Keratinocyte (primary cell): ENCODE measurements at regions not wholly inside any gene's neighbourhood (a gene's known extent, or its start where the extent isn't known, plus 50 kb on each side); places are given as distances from the start of the nearest gene placed in this dataset.
A peak's percentile ranks its signal among the peaks of the same experiment; 100 is the strongest.

Source experiments
- DNase-seq: peaks from one replicate; pipeline ENCODE4 v3.0.0-alpha.2; 2011; ENCODE audit warnings: low read depth, missing footprints, low spot score
- FAIRE-seq: peaks from 2 replicates; lab custom pipeline; 2011; peaks lifted over from hg19 to GRCh38; lab: Jason Lieb, UNC
- H2AFZ ChIP-seq: 2 replicates; pipeline ENCODE4 v1.6.0; 2012; ENCODE audit warnings: low read length, control low read depth, inconsistent platforms; ENCODE audit not compliant: control insufficient read depth
- H3K27ac ChIP-seq: 2 replicates; pipeline ENCODE4 v1.5.1; 2011; ENCODE audit warnings: low read length; ENCODE audit not compliant: control insufficient read depth, insufficient read depth
- H3K27me3 ChIP-seq: 3 replicates; pipeline ENCODE4 v1.6.0; 2011; ENCODE audit warnings: low read length; ENCODE audit not compliant: control insufficient read depth, insufficient read depth; ENCODE audit errors: extremely low read depth
- H3K36me3 ChIP-seq, 2 experiments: 2 replicates in 1 of 2; 3 replicates in 1 of 2; pipeline ENCODE4 v1.5.1; 2011; ENCODE audit warnings: low read length in 2 of 2, mild to moderate bottlenecking in 1 of 2; ENCODE audit not compliant: control insufficient read depth in 2 of 2, insufficient read depth in 2 of 2; ENCODE audit errors: extremely low read depth in 1 of 2
- H3K4me1 ChIP-seq: 3 replicates; pipeline ENCODE4 v1.5.1; 2011; ENCODE audit warnings: low read length; ENCODE audit not compliant: control insufficient read depth, insufficient read depth; ENCODE audit errors: extremely low read depth
- H3K4me2 ChIP-seq: 3 replicates; pipeline ENCODE4 v1.6.0; 2011; ENCODE audit warnings: low read depth, low read length; ENCODE audit not compliant: control insufficient read depth, insufficient read depth; ENCODE audit errors: extremely low read depth
- H3K4me3 ChIP-seq, 3 experiments: fragments of 200-600 bp in 1 of 3; sonication (generic) in 1 of 3; 2 replicates in 2 of 3; 3 replicates in 1 of 3; pipeline ENCODE4 v1.5.1; 2011 to 2016; ENCODE audit warnings: low read length in 3 of 3, mild to moderate bottlenecking in 3 of 3, control low read depth in 2 of 3, inconsistent platforms in 1 of 3, low read depth in 1 of 3, mixed read lengths in 1 of 3, mixed run types in 1 of 3, moderate library complexity in 1 of 3; ENCODE audit not compliant: control insufficient read depth in 2 of 3, insufficient read depth in 2 of 3; ENCODE audit errors: extremely low read depth in 1 of 3
- H3K79me2 ChIP-seq: 2 replicates; pipeline ENCODE4 v1.6.0; 2012; ENCODE audit warnings: low read length; ENCODE audit not compliant: control insufficient read depth, insufficient read depth
- H3K9ac ChIP-seq: 3 replicates; pipeline ENCODE4 v1.6.0; 2011; ENCODE audit warnings: low read length; ENCODE audit not compliant: control insufficient read depth, insufficient read depth; ENCODE audit errors: extremely low read depth
- H3K9me1 ChIP-seq: 3 replicates; pipeline ENCODE4 v1.6.0; 2011; ENCODE audit warnings: low read length; ENCODE audit not compliant: control insufficient read depth, insufficient read depth; ENCODE audit errors: extremely low read depth
- H3K9me3 ChIP-seq: 2 replicates; pipeline ENCODE4 v1.5.1; 2012; ENCODE audit warnings: low read depth, low read length; ENCODE audit not compliant: control insufficient read depth
- H4K20me1 ChIP-seq: 3 replicates; pipeline ENCODE4 v1.6.0; 2011; ENCODE audit warnings: low read length; ENCODE audit not compliant: control insufficient read depth, insufficient read depth; ENCODE audit errors: extremely low read depth
- CTCF ChIP-seq, 3 experiments: IDR thresholded peaks in 1 of 3; conservative IDR thresholded peaks in 1 of 3; optimal IDR thresholded peaks in 1 of 3; 2 replicates in 2 of 3; 3 replicates in 1 of 3; pipeline versions ENCODE3 to v1.5.1; 2011; ENCODE audit warnings: low read length in 3 of 3, mild to moderate bottlenecking in 3 of 3, moderate library complexity in 2 of 3, control low read depth in 1 of 3, inconsistent platforms in 1 of 3; ENCODE audit not compliant: insufficient read depth in 2 of 3; ENCODE audit errors: extremely low read depth in 1 of 3
- EZH2 ChIP-seq: IDR thresholded peaks from one replicate; pipeline ENCODE4 v1.6.1; 2012; ENCODE audit warnings: inconsistent platforms, mild to moderate bottlenecking, low read length, moderate library complexity
- dilution Hi-C: fragments of 300-500 bp; cut with MboI; formaldehyde crosslinking; loops from one replicate; pipeline ENCODE4 v1.7.0; 2020; ENCODE audit warnings: low sequenced_read_pairs; ENCODE audit not compliant: extremely low pct_ligation_motif_present

- FAIRE-seq (no peak), DNase-seq (no peak)
- no peak overlapping the region for H3K4me2 ChIP-seq
- no peak overlapping the region for H3K4me3 ChIP-seq
- dilution Hi-C loops, result no loop called here
- no peaks in the 10 kb centered on the region for H3K27me3 ChIP-seq
- H2AFZ ChIP-seq, result no peak overlapping the region
- no peaks in the 10 kb centered on the region for H3K9me3 ChIP-seq
- no peak overlapping the region for H3K9ac ChIP-seq
- H3K4me1 ChIP-seq, result no peaks in the 10 kb centered on the region
- no peak overlapping the region for H3K27ac ChIP-seq
- H3K79me2 ChIP-seq, result no peaks in the 10 kb centered on the region
- no peaks in the 10 kb centered on the region for H3K36me3 ChIP-seq
- TF ChIP-seq CTCF (optimal IDR thresholded peaks at IDR 0.05 in 1 of 3, IDR thresholded peaks at IDR 0.05 in 1 of 3, conservative IDR thresholded peaks at IDR 0.05 in 1 of 3; ENCODE audit: extremely low read depth in 1 of 3, insufficient read depth in 2 of 3, low read length in 3 of 3) (no peak), EZH2 (no peak)
- H3K9me1 ChIP-seq, result no peaks in the 10 kb centered on the region
- no peaks in the 10 kb centered on the region for H4K20me1 ChIP-seq
Observed at GRCh38 chr4:137378821-137379220, 153.5 kb downstream of the PCDH18 start.

- Histone ChIP-seq H3K9me3 (no peaks in the 10 kb centered on the region), H3K27me3 (no peaks in the 10 kb centered on the region), H3K9me1 (no peaks in the 10 kb centered on the region), H3K4me1 (no peaks in the 10 kb centered on the region), H3K36me3 (no peaks in the 10 kb centered on the region), H3K4me3 (no peak overlapping the region), H4K20me1 (no peaks in the 10 kb centered on the region), H2AFZ (peak overlapping the region; percentile 4), H3K79me2 (no peaks in the 10 kb centered on the region), H3K9ac (no peak overlapping the region), H3K4me2 (no peak overlapping the region), H3K27ac (no peak overlapping the region)
- FAIRE-seq (no peak), DNase-seq (no peak)
- TF ChIP-seq CTCF (optimal IDR thresholded peaks at IDR 0.05 in 1 of 3, IDR thresholded peaks at IDR 0.05 in 1 of 3, conservative IDR thresholded peaks at IDR 0.05 in 1 of 3; ENCODE audit: extremely low read depth in 1 of 3, insufficient read depth in 2 of 3, low read length in 3 of 3) (no peak), EZH2 (no peak)
- dilution Hi-C loops, result no loop called here
Observed at GRCh38 chr4:137378393-137378792, 153.9 kb downstream of the PCDH18 start.
